K562 (cell line): ENCODE measurements at regions not wholly inside any gene's neighbourhood (a gene's known extent, or its start where the extent isn't known, plus 50 kb on each side); places are given as distances from the start of the nearest gene placed in this dataset.

Source experiments
- ATF2 ChIP-seq: sonication (generic); formaldehyde crosslinking; IDR thresholded peaks from 2 replicates; pipeline ENCODE4 v1.8.1; 2022; ENCODE audit warnings: missing genetic modification reagents
- E4F1 ChIP-seq: fragments of 250-450 bp; sonication (Bioruptor Pico); IDR thresholded peaks from 2 replicates; pipeline ENCODE4 v1.5.0; 2021; ENCODE audit warnings: mild to moderate bottlenecking, borderline replicate concordance
- RAD21 ChIP-seq, 2 experiments: fragments of 250-450 bp in 1 of 2; fragments of 450-650 bp in 1 of 2; sonication (Bioruptor Pico) in 1 of 2; formaldehyde crosslinking in 1 of 2; IDR thresholded peaks in 1 of 2; conservative IDR thresholded peaks in 1 of 2; 2 replicates each; pipeline versions ENCODE4 v1.4.0 to v1.8.0; 2020 to 2022; ENCODE audit warnings: mild to moderate bottlenecking in 2 of 2, moderate library complexity in 1 of 2
- RAD51 ChIP-seq: fragments of 450-650 bp; IDR thresholded peaks from 2 replicates; pipeline ENCODE4 v1.7.1; 2016; ENCODE audit warnings: low read depth, mild to moderate bottlenecking, borderline replicate concordance
- SIN3A ChIP-seq, 2 experiments: fragments of 150-350 bp in 1 of 2; IDR thresholded peaks; 2 replicates each; pipeline ENCODE4 v1.6.1; 2011 to 2016; ENCODE audit warnings: borderline replicate concordance in 2 of 2, low read depth in 2 of 2, low read length in 2 of 2, mild to moderate bottlenecking in 2 of 2, moderate library complexity in 2 of 2; ENCODE audit not compliant: control insufficient read depth in 1 of 2
- USF1 ChIP-seq: sonication (generic); formaldehyde crosslinking; IDR thresholded peaks from 2 replicates; pipeline ENCODE4 v1.9.0; 2022; ENCODE audit warnings: mild to moderate bottlenecking, missing genetic modification reagents
- ZNF318 ChIP-seq, 2 experiments: fragments of 450-650 bp; IDR thresholded peaks; 2 replicates each; pipeline ENCODE4 v1.6.1; 2016; ENCODE audit warnings: mild to moderate bottlenecking in 2 of 2, borderline replicate concordance in 1 of 2, low read depth in 1 of 2, moderate library complexity in 1 of 2

GRCh38 chr4:186798951-186799659 lies 75.4 kb upstream of the FAT1 start (continued):
- no peak for TF ChIP-seq ZNF318 (IDR thresholded peaks at IDR 0.05; ENCODE audit: borderline replicate concordance in 1 of 2, low read depth in 1 of 2)
- no peak for TF ChIP-seq SIN3A (IDR thresholded peaks at IDR 0.05; ENCODE audit: borderline replicate concordance in 2 of 2, control insufficient read depth in 1 of 2, low read depth in 2 of 2, low read length in 2 of 2)
- 0 out of 4 replicates have a peak, but pooled peaks of 1 of the 2 experiments have one; percentile 6 for TF ChIP-seq RAD21 (CRISPR knock-in tag; conservative IDR thresholded peaks at IDR 0.05 in 1 of 2, IDR thresholded peaks at IDR 0.05 in 1 of 2)
- no peak for TF ChIP-seq USF1 (CRISPR knock-in tag)
- no peak for TF ChIP-seq ATF2 (CRISPR knock-in tag)
- no peak for TF ChIP-seq RAD51
- no peak for TF ChIP-seq E4F1 (CRISPR knock-in tag)
